ENCODE measurements at regions not wholly inside any gene's neighbourhood (a gene's known extent, or its start where the extent isn't known, plus 50 kb on each side); places are given as distances from the start of the nearest gene placed in this dataset.

GRCh38 chr10:52923520-52923919 lies 150.9 kb upstream of the MBL2 start:
- TF ChIP-seq POLR2AphosphoS5 (IDR thresholded peaks at IDR 0.05; ENCODE audit: low read depth, low read length) (no peak), SPI1 (IDR thresholded peaks at IDR 0.05; ENCODE audit: low read depth, low read length) (no peak), POLR2A (IDR thresholded peaks at IDR 0.05; ENCODE audit: low read depth, low read length) (no peak)
